SU-DHL-6 (cell line): ENCODE measurements at regions not wholly inside any gene's neighbourhood (a gene's known extent, or its start where the extent isn't known, plus 50 kb on each side); places are given as distances from the start of the nearest gene placed in this dataset.

Experiments
- H2AFZ ChIP-seq: fragments of 200-600 bp; sonication (generic); 2 replicates; pipeline ENCODE4 v1.6.1; 2014; ENCODE audit warnings: low read depth, mild to moderate bottlenecking, moderate library complexity, mixed read lengths, antibody characterized with exemption, low read length; ENCODE audit not compliant: severe bottlenecking
- H3F3A ChIP-seq: fragments of 200-600 bp; shearing (Covaris generic); 2 replicates; pipeline ENCODE4 v1.6.0; 2016; ENCODE audit warnings: antibody characterized with exemption, mild to moderate bottlenecking; ENCODE audit not compliant: insufficient read depth
- H3K27ac ChIP-seq: fragments of 200-600 bp; sonication (generic); 2 replicates; pipeline ENCODE4 v1.5.1; 2016; ENCODE audit warnings: low read depth, mild to moderate bottlenecking, low read length, moderate library complexity, mixed read lengths
- H3K27me3 ChIP-seq: fragments of 200-600 bp; sonication (generic), shearing (Covaris generic); 2 replicates; pipeline ENCODE4 v1.6.0; 2014; ENCODE audit warnings: mild to moderate bottlenecking, low read length
- H3K36me3 ChIP-seq: fragments of 200-600 bp; sonication (generic); 2 replicates; pipeline ENCODE4 v1.6.1; 2014; ENCODE audit warnings: mild to moderate bottlenecking, low read length, mixed read lengths
- H3K4me2 ChIP-seq: fragments of 300-600, 200-600 bp; shearing (Covaris generic), sonication (generic); 2 replicates; pipeline ENCODE4 v1.6.0; 2014; ENCODE audit warnings: low read length, low read depth, mild to moderate bottlenecking; ENCODE audit not compliant: poor library complexity, severe bottlenecking
- H3K4me3 ChIP-seq: fragments of 200-600 bp; sonication (generic); 2 replicates; pipeline ENCODE4 v1.5.1; 2014; ENCODE audit warnings: antibody characterized with exemption, low read length, mild to moderate bottlenecking, mixed read lengths; ENCODE audit not compliant: insufficient read depth, poor library complexity, severe bottlenecking
- H3K79me2 ChIP-seq: fragments of 200-600 bp; sonication (generic); 2 replicates; pipeline ENCODE4 v1.6.1; 2014; ENCODE audit warnings: mild to moderate bottlenecking, low read length, moderate library complexity; ENCODE audit not compliant: insufficient read depth
- H3K9ac ChIP-seq: fragments of 200-600 bp; sonication (generic); 2 replicates; pipeline ENCODE4 v1.7.0; 2014; ENCODE audit warnings: mild to moderate bottlenecking, low read length
- H3K9me2 ChIP-seq: fragments of 200-600 bp; sonication (generic); replicated peaks from 2 replicates; pipeline ENCODE4 v1.6.1; 2014; ENCODE audit warnings: low read length; ENCODE audit not compliant: insufficient read depth
- H3K9me3 ChIP-seq: fragments of 200-600 bp; sonication (generic); 2 replicates; pipeline ENCODE4 v1.6.1; 2014; ENCODE audit warnings: low read length, mixed read lengths; ENCODE audit not compliant: insufficient read depth
- H4K20me1 ChIP-seq: fragments of 200-600 bp; sonication (generic); 2 replicates; pipeline ENCODE4 v1.6.1; 2014; ENCODE audit warnings: low read depth, mild to moderate bottlenecking, antibody characterized with exemption, low read length, moderate library complexity, mixed read lengths
- EZH2phosphoT487 ChIP-seq: fragments of 200-600 bp; sonication (generic), shearing (Covaris generic); conservative IDR thresholded peaks from 2 replicates; pipeline ENCODE4 v1.6.1; 2018; ENCODE audit warnings: mild to moderate bottlenecking, antibody characterized with exemption, low read length, moderate library complexity, mixed read lengths
- TF ChIP-seq, protein P1 (sequence below): fragments of 200-600 bp; sonication (generic); IDR thresholded peaks from one replicate; pipeline ENCODE4 v1.5.1; 2017; ENCODE audit warnings: antibody characterized with exemption, mild to moderate bottlenecking, low read length, moderate library complexity; ENCODE audit not compliant: insufficient read depth, poor library complexity, severe bottlenecking

DNA sequence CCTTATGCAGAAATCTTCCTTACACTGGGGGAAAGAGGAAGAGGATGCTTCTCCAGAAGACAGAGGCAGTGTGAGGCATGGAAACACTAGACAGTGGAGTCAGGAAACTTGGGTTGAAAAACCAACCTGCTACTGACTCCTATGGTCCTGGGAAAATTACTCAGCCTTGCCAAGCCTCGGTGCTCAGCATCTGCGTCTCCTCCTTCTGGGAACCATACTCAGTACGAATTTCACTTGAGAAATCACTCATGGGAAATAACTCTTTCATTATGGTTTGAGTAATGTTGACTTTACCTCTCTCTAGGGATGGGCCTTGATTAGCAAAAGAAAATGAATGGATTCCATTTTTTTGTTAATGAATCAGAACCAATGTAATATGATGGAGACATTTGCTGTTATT, 96.5 kb downstream of the KCNE4 start:
- H3K9ac ChIP-seq, result no peak overlapping the region
- no peaks in the 10 kb centered on the region for H3K27me3 ChIP-seq
- no peaks in the 10 kb centered on the region for H3K79me2 ChIP-seq
- no peak overlapping the region for H3K27ac ChIP-seq
- H3K9me2 ChIP-seq, result no peaks in the 10 kb centered on the region
- no peak overlapping the region for H3K4me3 ChIP-seq
- no peak overlapping the region for H3K4me2 ChIP-seq
- TF ChIP-seq EZH2phosphoT487, result no peak
- TF ChIP-seq, protein P1, sequence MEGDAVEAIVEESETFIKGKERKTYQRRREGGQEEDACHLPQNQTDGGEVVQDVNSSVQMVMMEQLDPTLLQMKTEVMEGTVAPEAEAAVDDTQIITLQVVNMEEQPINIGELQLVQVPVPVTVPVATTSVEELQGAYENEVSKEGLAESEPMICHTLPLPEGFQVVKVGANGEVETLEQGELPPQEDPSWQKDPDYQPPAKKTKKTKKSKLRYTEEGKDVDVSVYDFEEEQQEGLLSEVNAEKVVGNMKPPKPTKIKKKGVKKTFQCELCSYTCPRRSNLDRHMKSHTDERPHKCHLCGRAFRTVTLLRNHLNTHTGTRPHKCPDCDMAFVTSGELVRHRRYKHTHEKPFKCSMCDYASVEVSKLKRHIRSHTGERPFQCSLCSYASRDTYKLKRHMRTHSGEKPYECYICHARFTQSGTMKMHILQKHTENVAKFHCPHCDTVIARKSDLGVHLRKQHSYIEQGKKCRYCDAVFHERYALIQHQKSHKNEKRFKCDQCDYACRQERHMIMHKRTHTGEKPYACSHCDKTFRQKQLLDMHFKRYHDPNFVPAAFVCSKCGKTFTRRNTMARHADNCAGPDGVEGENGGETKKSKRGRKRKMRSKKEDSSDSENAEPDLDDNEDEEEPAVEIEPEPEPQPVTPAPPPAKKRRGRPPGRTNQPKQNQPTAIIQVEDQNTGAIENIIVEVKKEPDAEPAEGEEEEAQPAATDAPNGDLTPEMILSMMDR, result no peak
- H2AFZ ChIP-seq, result no peak overlapping the region
- H3F3A ChIP-seq, result no peaks in the 10 kb centered on the region
- no peaks in the 10 kb centered on the region for H3K9me3 ChIP-seq
- no peaks in the 10 kb centered on the region for H4K20me1 ChIP-seq
- H3K36me3 ChIP-seq, result no peaks in the 10 kb centered on the region

DNA sequence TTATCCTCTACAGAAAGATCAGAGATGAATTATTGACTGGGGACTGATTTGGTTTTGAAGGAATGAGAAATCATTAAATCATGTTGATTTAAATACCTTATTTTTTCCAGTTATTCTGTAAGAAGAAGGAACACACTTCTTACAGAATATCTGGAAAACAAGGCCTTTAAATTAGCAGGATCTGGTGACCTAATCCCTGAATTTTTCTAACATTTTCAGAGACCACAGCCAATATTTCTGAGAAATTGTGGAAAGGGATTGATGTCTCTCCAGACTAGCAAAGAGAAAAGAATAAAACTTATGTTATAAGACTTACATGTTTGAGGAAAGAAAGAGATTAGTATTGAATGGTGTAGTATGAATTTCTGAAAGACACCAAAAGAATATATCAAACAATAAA, 104.0 kb downstream of the KCNE4 start:
- Histone ChIP-seq H3F3A (no peaks in the 10 kb centered on the region), H3K79me2 (no peaks in the 10 kb centered on the region), H3K9me3 (no peaks in the 10 kb centered on the region), H3K36me3 (no peaks in the 10 kb centered on the region), H3K27ac (no peak overlapping the region), H2AFZ (no peak overlapping the region), H3K9ac (no peak overlapping the region), H3K9me2 (no peaks in the 10 kb centered on the region), H3K27me3 (no peaks in the 10 kb centered on the region), H4K20me1 (no peaks in the 10 kb centered on the region), H3K4me2 (no peak overlapping the region), H3K4me3 (no peak overlapping the region)
- no peak for TF ChIP-seq EZH2phosphoT487
- TF ChIP-seq, protein P1, result no peak

DNA sequence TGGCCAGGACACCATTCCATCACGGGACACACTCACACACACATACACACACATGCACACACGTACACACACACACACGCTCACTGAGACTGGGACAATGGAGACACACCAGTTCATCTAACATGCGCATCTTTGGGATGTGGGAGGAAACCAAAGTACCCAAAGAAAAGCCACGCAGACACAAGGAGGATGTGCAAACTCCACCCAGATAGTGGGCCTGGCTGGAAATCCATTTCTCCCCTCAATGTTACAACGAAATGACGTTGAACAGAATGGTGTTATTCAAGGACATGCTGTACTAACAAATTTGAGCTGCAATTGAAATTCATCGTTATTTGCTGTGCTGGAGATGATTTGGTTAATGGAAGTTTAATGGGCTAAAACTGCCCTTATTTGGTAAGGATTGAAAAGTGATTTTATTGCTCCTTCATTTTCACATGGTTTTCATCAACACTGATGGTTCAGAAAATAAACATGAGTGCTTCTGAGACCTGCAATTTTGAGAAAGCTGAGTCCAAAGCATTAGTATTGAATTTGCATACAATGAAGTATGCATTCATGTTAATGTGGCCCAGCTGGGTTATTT, 110.0 kb downstream of the KCNE4 start:
- H3K4me2 ChIP-seq, result no peak overlapping the region
- no peaks in the 10 kb centered on the region for H3K79me2 ChIP-seq
- H4K20me1 ChIP-seq, result no peaks in the 10 kb centered on the region
- TF ChIP-seq, protein P1, result no peak
- TF ChIP-seq EZH2phosphoT487, result no peak
- no peaks in the 10 kb centered on the region for H3F3A ChIP-seq
- H3K4me3 ChIP-seq, result no peak overlapping the region
- H3K27me3 ChIP-seq, result no peaks in the 10 kb centered on the region
- no peaks in the 10 kb centered on the region for H3K36me3 ChIP-seq
- H3K9ac ChIP-seq, result no peak overlapping the region
- no peaks in the 10 kb centered on the region for H3K9me3 ChIP-seq
- no peak overlapping the region for H3K27ac ChIP-seq
- no peak overlapping the region for H2AFZ ChIP-seq
- no peaks in the 10 kb centered on the region for H3K9me2 ChIP-seq
